GM10248 (cell line): ENCODE measurements at regions not wholly inside any gene's neighbourhood (a gene's known extent, or its start where the extent isn't known, plus 50 kb on each side); places are given as distances from the start of the nearest gene placed in this dataset.
"Not testable (repeated sequence)": the region's sequence is repeated elsewhere in the genome, so short reads cannot be mapped to it uniquely, and the experiment has no call there.

Experiments used
- CTCF ChIA-PET: fragments of 300-600 bp; sonication (Branson Sonifier 250); formaldehyde crosslinking; extraction: SDS; loops from one replicate; lab custom pipeline; 2021; ENCODE audit warnings: antibody characterized with exemption; lab: Yijun Ruan, JAX
- POLR2A ChIA-PET: fragments of 350-650 bp; sonication (Branson Sonifier 250); formaldehyde crosslinking; extraction: SDS; loops from one replicate; lab custom pipeline; 2020; ENCODE audit warnings: antibody characterized with exemption; lab: Yijun Ruan, JAX
- DNase-seq: peaks from one replicate; pipeline ENCODE4 v3.0.0; 2012; ENCODE audit errors: extremely low spot score
- CTCF ChIP-seq: IDR thresholded peaks from 2 replicates; pipeline ENCODE4 v1.5.1; 2012; ENCODE audit warnings: mild to moderate bottlenecking, low read depth; ENCODE audit errors: extremely low read depth, missing control alignments, control extremely low read depth

DNA sequence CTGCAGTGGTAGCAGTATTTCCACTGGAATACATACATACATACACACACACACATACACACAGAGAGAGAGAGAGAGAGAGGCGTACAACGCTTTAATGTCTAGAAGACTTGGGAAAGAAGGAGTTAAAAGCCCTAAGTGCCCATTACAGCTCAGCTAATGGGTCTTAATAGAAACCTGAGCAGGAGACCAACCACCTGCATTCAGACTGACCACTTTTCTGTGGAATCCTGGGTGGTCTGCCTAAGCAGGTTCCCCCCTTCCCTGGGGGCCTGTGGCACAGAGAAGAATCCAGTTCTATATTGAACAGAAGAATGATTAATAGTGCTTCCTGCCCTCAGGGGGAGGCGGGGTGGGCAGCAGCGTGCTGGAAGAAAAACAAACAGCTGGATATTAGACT is 312.4 kb upstream of the PRKD1 start:
- no peak for TF ChIP-seq CTCF
- CTCF ChIA-PET: interaction anchor here (0.8 to 1.7 kb wide), 3 partner anchors 22 to 33 kb away, joined by 3 to 4 read pairs (median 3); no protein-coding TSS in a partner anchor
- DNase-seq: no peak
- POLR2A ChIA-PET: no interaction called here

- DNase-seq: no peak
- no peak for TF ChIP-seq CTCF
- CTCF ChIA-PET: interaction anchor here (0.8 to 1.7 kb wide), 3 partner anchors 21 to 32 kb away, joined by 3 to 4 read pairs (median 3); no protein-coding TSS in a partner anchor
- POLR2A ChIA-PET: no interaction called here
Observed at GRCh38 chr14:30240685-30241084, 313.0 kb upstream of the PRKD1 start.

DNA sequence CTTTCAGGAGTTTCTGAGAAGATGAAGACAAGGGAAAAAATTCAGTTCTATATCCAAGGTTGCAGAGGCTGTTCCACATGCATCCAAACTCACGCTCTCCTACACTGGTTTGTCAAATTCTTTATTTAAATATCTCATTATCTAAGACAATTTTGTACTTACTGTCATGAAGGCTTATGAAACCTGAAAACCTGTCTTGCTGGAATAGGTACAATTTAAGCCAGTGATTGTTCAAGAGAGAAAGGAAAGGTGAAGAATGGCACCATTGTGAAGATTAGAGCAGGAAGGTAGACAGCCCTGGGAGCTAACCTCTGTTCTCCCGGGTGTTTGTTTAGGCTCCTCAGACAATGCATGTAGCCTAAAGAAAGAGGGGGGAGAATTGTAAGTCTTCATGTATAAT is 315.1 kb upstream of the PRKD1 start:
- POLR2A ChIA-PET: no interaction called here
- CTCF ChIA-PET: no interaction called here
- DNase-seq: no peak
- no peak for TF ChIP-seq CTCF

DNA sequence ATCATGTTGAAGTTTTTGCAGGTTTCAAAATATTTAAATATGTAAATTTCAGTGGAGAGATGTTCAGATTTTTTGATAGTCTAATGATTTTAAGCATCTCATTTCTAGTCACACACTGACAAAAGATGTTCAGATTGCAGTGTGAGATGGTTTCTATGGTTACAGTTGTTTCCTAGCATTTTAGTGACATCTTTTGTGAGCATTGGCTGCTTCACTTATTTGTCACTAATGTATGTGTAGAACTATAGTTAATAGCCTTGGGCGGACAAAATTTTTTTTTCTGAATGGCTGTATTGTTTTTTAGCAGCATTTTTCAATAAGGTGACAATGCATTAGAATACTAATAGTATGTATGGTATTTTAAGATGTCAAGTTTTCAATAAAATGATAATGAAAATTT is 315.6 kb upstream of the PRKD1 start:
- TF ChIP-seq CTCF: no peak
- ChIA-PET POLR2A (no interaction called here), CTCF (no interaction called here)
- DNase-seq: no peak

- POLR2A ChIA-PET: no interaction called here
- no peak for DNase-seq
- CTCF ChIA-PET: no interaction called here
- no peak for TF ChIP-seq CTCF
Observed at GRCh38 chr14:30243805-30244204, 315.2 kb upstream of the G2E3 start.

DNA sequence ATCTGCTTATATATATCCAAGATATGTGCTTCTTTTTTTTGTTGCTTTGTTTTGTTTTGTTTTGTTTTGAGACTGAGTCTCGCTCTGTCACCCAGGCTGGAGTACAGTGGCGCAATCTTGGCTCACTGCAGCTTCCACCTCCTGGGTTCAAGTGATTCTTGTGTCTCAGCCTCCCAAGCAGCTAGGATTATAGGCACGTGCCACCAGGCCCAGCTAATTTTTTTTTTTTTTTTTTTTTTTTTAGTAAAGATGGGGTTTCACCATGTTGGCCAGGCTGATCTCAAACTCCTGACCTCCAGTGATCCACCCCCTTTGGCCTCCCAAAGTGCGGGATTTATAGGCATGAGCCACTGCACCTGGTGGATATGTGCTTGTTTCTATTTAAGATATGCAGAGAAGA is 314.6 kb upstream of the G2E3 start:
- DNase-seq, POLR2A ChIA-PET, CTCF ChIA-PET: not testable (repeated sequence)

- POLR2A ChIA-PET: no interaction called here
- no peak for DNase-seq
- CTCF ChIA-PET: interaction anchor here (2.0 kb wide), 1 partner anchor 20 kb away, joined by 8 read pairs; no protein-coding TSS in a partner anchor
- TF ChIP-seq CTCF: no peak
Observed at GRCh38 chr14:30251017-30251416, 307.9 kb upstream of the G2E3 start.
